Sigmoid colon (tissue), 3 donors: ENCODE measurements at regions not wholly inside any gene's neighbourhood (a gene's known extent, or its start where the extent isn't known, plus 50 kb on each side); places are given as distances from the start of the nearest gene placed in this dataset.

Experiments used
- CTCF ChIP-seq, 4 experiments: fragments of 450-650 bp in 3 of 4; fragments of 200-600 bp in 1 of 4; IDR thresholded peaks; one replicate each; pipeline ENCODE4 v1.5.1; 2016 to 2019; ENCODE audit warnings: antibody characterized with exemption in 4 of 4, mild to moderate bottlenecking in 3 of 4, moderate library complexity in 2 of 4
- POLR2A ChIP-seq, 2 donors: fragments of 450-650 bp; IDR thresholded peaks; one replicate each; pipeline ENCODE4 v1.6.1; 2016; ENCODE audit warnings: antibody characterized with exemption in 2 of 2, mild to moderate bottlenecking in 2 of 2, moderate library complexity in 2 of 2

- TF ChIP-seq CTCF (IDR thresholded peaks at IDR 0.05) (no peak), POLR2A (IDR thresholded peaks at IDR 0.05) (no peak)
Observed at GRCh38 chr3:17802950-17803349, 60.5 kb upstream of the TBC1D5 start.
